B cell (primary cell): ENCODE measurements at regions not wholly inside any gene's neighbourhood (a gene's known extent, or its start where the extent isn't known, plus 50 kb on each side); places are given as distances from the start of the nearest gene placed in this dataset.

Experiments
- ATAC-seq: fragments of 200-7000 bp; cut with Tn5 transposase; one replicate; pipeline ENCODE4 v1.10.0; 2021; ENCODE audit warnings: low read depth, mild to moderate bottlenecking, moderate number of reproducible peaks, moderate library complexity
- CTCF ChIA-PET: fragments of 350-600 bp; sonication (Branson Sonifier 250); formaldehyde crosslinking; loops from one replicate; lab custom pipeline; 2021; ENCODE audit warnings: antibody characterized with exemption, inconsistent platforms; lab: Charles Lee
- POLR2A ChIA-PET: fragments of 350-600 bp; sonication (Branson Sonifier 250); formaldehyde crosslinking; loops from one replicate; lab custom pipeline; 2021; ENCODE audit warnings: antibody characterized with exemption; lab: Charles Lee
- DNase-seq: peaks from one replicate; pipeline ENCODE4 v3.0.0; 2013
- H2AFZ ChIP-seq: 2 replicates; pipeline ENCODE4 v1.6.1; 2012; ENCODE audit warnings: mild to moderate bottlenecking, low read depth, low read length; ENCODE audit not compliant: insufficient read depth, poor library complexity, severe bottlenecking
- H3K27ac ChIP-seq, 2 donors: 1 replicate in 1 of 2; 2 replicates in 1 of 2; pipeline ENCODE4 v1.5.1; 2012 to 2013; ENCODE audit warnings: low read length in 2 of 2, mild to moderate bottlenecking in 2 of 2, moderate library complexity in 1 of 2
- H3K27me3 ChIP-seq, 4 experiments: fragments of 200-600 bp in 1 of 4; sonication (generic) in 1 of 4; replicated peaks in 1 of 4; 1 replicate in 2 of 4; 2 replicates in 2 of 4; pipeline versions ENCODE4 v1.6.1 to v1.7.0; 2013 to 2016; ENCODE audit warnings: low read length in 3 of 4, mild to moderate bottlenecking in 2 of 4, mixed read lengths in 1 of 4, moderate library complexity in 1 of 4; ENCODE audit not compliant: insufficient read depth in 4 of 4, control insufficient read depth in 3 of 4; ENCODE audit errors: control extremely low read depth in 1 of 4
- H3K36me3 ChIP-seq, 2 experiments: replicated peaks in 1 of 2; 1 replicate in 1 of 2; 2 replicates in 1 of 2; pipeline versions ENCODE4 v1.6.1 to v1.7.1; 2013; ENCODE audit warnings: low read length in 1 of 2; ENCODE audit not compliant: insufficient read depth in 2 of 2, control insufficient read depth in 1 of 2; ENCODE audit errors: control extremely low read depth in 1 of 2, extremely low read depth in 1 of 2
- H3K4me1 ChIP-seq, 2 donors: fragments of 200-600 bp in 1 of 2; sonication (generic) in 1 of 2; 1 replicate in 1 of 2; 2 replicates in 1 of 2; pipeline versions ENCODE4 v1.5.1 to v1.6.1; 2013 to 2017; ENCODE audit warnings: low read length in 2 of 2; ENCODE audit not compliant: control insufficient read depth in 2 of 2, insufficient read depth in 2 of 2
- H3K4me2 ChIP-seq: replicated peaks from 2 replicates; pipeline ENCODE3; 2012; ENCODE audit warnings: mild to moderate bottlenecking, low read depth, low read length; ENCODE audit not compliant: poor library complexity, severe bottlenecking
- H3K4me3 ChIP-seq, 5 experiments: fragments of 200-600 bp in 1 of 5; sonication (generic) in 1 of 5; 1 replicate in 3 of 5; 2 replicates in 2 of 5; pipeline versions ENCODE4 v1.5.1 to v1.7.0; 2011 to 2016; ENCODE audit warnings: low read length in 4 of 5, mild to moderate bottlenecking in 4 of 5, low read depth in 2 of 5, control low read depth in 1 of 5, moderate library complexity in 1 of 5; ENCODE audit not compliant: insufficient read depth in 1 of 5; ENCODE audit errors: control extremely low read depth in 1 of 5, extremely low read depth in 1 of 5
- H3K79me2 ChIP-seq: fragments of 200-600 bp; sonication (generic); one replicate; pipeline ENCODE4 v1.6.0; 2016; ENCODE audit warnings: low read length; ENCODE audit not compliant: control insufficient read depth, insufficient read depth
- H3K9ac ChIP-seq: fragments of 200-600 bp; sonication (generic); 2 replicates; pipeline ENCODE4 v1.6.1; 2017; ENCODE audit warnings: mild to moderate bottlenecking, low read length, moderate library complexity
- H3K9me3 ChIP-seq, 3 donors: one replicate each; pipeline versions ENCODE4 v1.6.1 to v1.7.1; 2013; ENCODE audit warnings: low read length in 2 of 3; ENCODE audit not compliant: control insufficient read depth in 2 of 3, insufficient read depth in 1 of 3; ENCODE audit errors: control extremely low read depth in 1 of 3
- H4K20me1 ChIP-seq: 2 replicates; pipeline ENCODE4 v1.6.0; 2012; ENCODE audit warnings: mild to moderate bottlenecking, low read length; ENCODE audit not compliant: insufficient read depth, control insufficient read depth, poor library complexity, severe bottlenecking
- H3K27ac Mint-ChIP-seq: one replicate; pipeline ENCODE4 v1.8.0; 2021; ENCODE audit warnings: mixed read lengths
- H3K27me3 Mint-ChIP-seq: one replicate; pipeline ENCODE4 v1.8.0; 2021; ENCODE audit warnings: mixed read lengths
- H3K4me1 Mint-ChIP-seq: one replicate; pipeline ENCODE4 v1.8.0; 2021; ENCODE audit warnings: mixed read lengths
- H3K4me3 Mint-ChIP-seq: one replicate; pipeline ENCODE4 v1.8.0; 2021; ENCODE audit warnings: mixed read lengths
- H3K9me3 Mint-ChIP-seq: one replicate; pipeline ENCODE4 v1.8.0; 2022; ENCODE audit warnings: mixed read lengths; ENCODE audit not compliant: insufficient read depth
- CTCF ChIP-seq: fragments of 200-600 bp; IDR thresholded peaks from one replicate; pipeline ENCODE4 v1.8.0; 2022; ENCODE audit warnings: antibody characterized with exemption, mild to moderate bottlenecking
- EZH2 ChIP-seq: IDR thresholded peaks from 2 replicates; pipeline ENCODE4 v1.6.1; 2012; ENCODE audit warnings: borderline replicate concordance, low read depth, mild to moderate bottlenecking, moderate library complexity, low read length; ENCODE audit not compliant: insufficient read depth, poor library complexity, severe bottlenecking
- WGBS: methylation state at CpG from one replicate; pipeline ENCODE4 v1.1.5; 2013; ENCODE audit warnings: missing lambda C conversion rate; ENCODE audit not compliant: insufficient coverage; 5-methylcytosine and 5-hydroxymethylcytosine counted together
- intact Hi-C: fragments of 100-400 bp; cut with micrococcal nuclease; formaldehyde crosslinking; loops from one replicate; pipeline ENCODE4 v1.10.0; 2022

GRCh38 chr2:84286878-84287277 is 172.2 kb downstream of the SUCLG1 start:
- no peak overlapping the region for H3K27ac ChIP-seq
- Mint-ChIP-seq H3K27me3 (peaks cover 3% of the 10 kb centered on the region), H3K27ac (no peak overlapping the region), H3K4me1 (no peaks in the 10 kb centered on the region), H3K4me3 (no peak overlapping the region), H3K9me3 (no peaks in the 10 kb centered on the region)
- no peaks in the 10 kb centered on the region for H3K36me3 ChIP-seq
- no peak overlapping the region for H2AFZ ChIP-seq
- H3K79me2 ChIP-seq, result no peaks in the 10 kb centered on the region
- intact Hi-C loops, result no loop called here
- 79% methylated on average over 2 of the region's 4 CpGs for WGBS
- H3K9me3 ChIP-seq, result peaks cover 0 to 6% (median 0%) of the 10 kb centered on the region in 3 donors
- no peak for ATAC-seq
- H3K9ac ChIP-seq, result no peak overlapping the region
- no peak overlapping the region for H3K4me3 ChIP-seq
- ChIA-PET POLR2A (no interaction called here), CTCF (no interaction called here)
- no peak for DNase-seq
- TF ChIP-seq EZH2 (no peak), CTCF (no peak)
- H3K4me1 ChIP-seq, result no peaks in the 10 kb centered on the region
- no peaks in the 10 kb centered on the region for H4K20me1 ChIP-seq
- no peak overlapping the region for H3K4me2 ChIP-seq
- no peaks in the 10 kb centered on the region for H3K27me3 ChIP-seq

- H3K27me3 ChIP-seq, result no peaks in the 10 kb centered on the region
- POLR2A ChIA-PET, result no interaction called here
- Mint-ChIP-seq H3K27me3 (peaks cover 3% of the 10 kb centered on the region), H3K4me1 (no peaks in the 10 kb centered on the region), H3K4me3 (no peak overlapping the region), H3K27ac (no peak overlapping the region), H3K9me3 (no peaks in the 10 kb centered on the region)
- no peak for DNase-seq
- no peak overlapping the region for H3K4me3 ChIP-seq
- no peaks in the 10 kb centered on the region for H4K20me1 ChIP-seq
- no peak overlapping the region for H3K27ac ChIP-seq
- intact Hi-C loops, result no loop called here
- no peak overlapping the region for H3K4me2 ChIP-seq
- ATAC-seq, result no peak
- CTCF ChIA-PET, result no interaction called here
- H3K4me1 ChIP-seq, result no peaks in the 10 kb centered on the region
- TF ChIP-seq CTCF (no peak), EZH2 (no peak)
- H3K79me2 ChIP-seq, result no peaks in the 10 kb centered on the region
- H3K9ac ChIP-seq, result no peak overlapping the region
- WGBS, result no CpG with 5 or more reads among the region's 1 CpG
- H3K9me3 ChIP-seq, result no peaks in the 10 kb centered on the region
- H3K36me3 ChIP-seq, result no peaks in the 10 kb centered on the region
- H2AFZ ChIP-seq, result no peak overlapping the region
Observed at GRCh38 chr2:84285056-84285747, 173.9 kb downstream of the SUCLG1 start.
